RWPE2 (cell line): ENCODE measurements at regions not wholly inside any gene's neighbourhood (a gene's known extent, or its start where the extent isn't known, plus 50 kb on each side); places are given as distances from the start of the nearest gene placed in this dataset.
A peak's percentile ranks its signal among the peaks of the same experiment; 100 is the strongest.

Experiments
- ATAC-seq: fragments of 200-7000 bp; cut with Tn5 transposase; 3 replicates; pipeline ENCODE4 v1.9.1; 2021; ENCODE audit warnings: low read depth
- DNase-seq: peaks from one replicate; pipeline ENCODE4 v3.0.0-alpha.2; 2020; ENCODE audit warnings: low spot score
- H3K27ac ChIP-seq: fragments of 450-650 bp; 2 replicates; pipeline ENCODE4 v1.5.1; 2017; ENCODE audit warnings: mild to moderate bottlenecking; ENCODE audit not compliant: poor library complexity, severe bottlenecking
- H3K27me3 ChIP-seq: fragments of 250-450 bp; sonication (Bioruptor Pico); 2 replicates; pipeline ENCODE4 v1.5.1; 2021; ENCODE audit warnings: mild to moderate bottlenecking, moderate library complexity; ENCODE audit not compliant: insufficient read depth, poor library complexity, severe bottlenecking
- H3K36me3 ChIP-seq: fragments of 250-450 bp; sonication (Bioruptor Pico); 2 replicates; pipeline ENCODE4 v1.5.1; 2020; ENCODE audit warnings: low read depth, mild to moderate bottlenecking, moderate library complexity
- H3K4me1 ChIP-seq: fragments of 250-450 bp; sonication (Bioruptor Pico); 2 replicates; pipeline ENCODE4 v1.5.1; 2021; ENCODE audit warnings: mild to moderate bottlenecking, moderate library complexity; ENCODE audit not compliant: insufficient read depth, poor library complexity, severe bottlenecking
- H3K4me3 ChIP-seq: fragments of 250-450 bp; sonication (Bioruptor Pico); 2 replicates; pipeline ENCODE4 v1.5.1; 2021; ENCODE audit warnings: mild to moderate bottlenecking, moderate library complexity; ENCODE audit not compliant: severe bottlenecking
- H3K9me3 ChIP-seq: fragments of 250-450 bp; sonication (Bioruptor Pico); 2 replicates; pipeline ENCODE4 v1.5.1; 2021; ENCODE audit warnings: mild to moderate bottlenecking, moderate library complexity; ENCODE audit not compliant: severe bottlenecking
- TF ChIP-seq, protein P1 (sequence below): fragments of 450-650 bp; IDR thresholded peaks from one replicate; pipeline ENCODE4 v1.5.1; 2017; ENCODE audit warnings: mild to moderate bottlenecking, moderate library complexity; ENCODE audit not compliant: poor library complexity, severe bottlenecking

DNA sequence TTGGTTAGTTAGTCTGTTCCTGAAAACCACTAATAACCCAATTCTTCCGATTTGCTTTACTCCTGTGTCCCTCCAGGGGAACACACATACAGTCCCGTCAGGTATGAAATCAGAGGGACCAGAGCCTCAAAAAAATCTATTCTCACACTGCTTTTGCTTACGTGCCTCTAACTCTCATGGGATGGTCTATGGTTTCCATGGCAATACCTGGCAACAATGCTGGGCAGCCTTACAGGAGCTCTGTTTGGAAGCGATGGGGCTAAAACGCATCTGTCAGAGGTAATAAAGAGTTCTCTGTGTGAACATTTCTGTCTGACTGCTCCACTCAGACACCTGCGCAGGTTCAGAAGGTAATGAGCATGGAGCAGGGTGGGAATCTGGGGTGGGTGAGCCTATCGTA lies 376.2 kb downstream of the GXYLT1 start:
- peaks cover 4% of the 10 kb centered on the region for H3K27me3 ChIP-seq
- no peaks in the 10 kb centered on the region for H3K9me3 ChIP-seq
- H3K36me3 ChIP-seq: no peaks in the 10 kb centered on the region
- H3K27ac ChIP-seq: no peak overlapping the region
- DNase-seq (no peak), ATAC-seq (no peak)
- H3K4me3 ChIP-seq: no peak overlapping the region
- no peaks in the 10 kb centered on the region for H3K4me1 ChIP-seq
- TF ChIP-seq, protein P1, sequence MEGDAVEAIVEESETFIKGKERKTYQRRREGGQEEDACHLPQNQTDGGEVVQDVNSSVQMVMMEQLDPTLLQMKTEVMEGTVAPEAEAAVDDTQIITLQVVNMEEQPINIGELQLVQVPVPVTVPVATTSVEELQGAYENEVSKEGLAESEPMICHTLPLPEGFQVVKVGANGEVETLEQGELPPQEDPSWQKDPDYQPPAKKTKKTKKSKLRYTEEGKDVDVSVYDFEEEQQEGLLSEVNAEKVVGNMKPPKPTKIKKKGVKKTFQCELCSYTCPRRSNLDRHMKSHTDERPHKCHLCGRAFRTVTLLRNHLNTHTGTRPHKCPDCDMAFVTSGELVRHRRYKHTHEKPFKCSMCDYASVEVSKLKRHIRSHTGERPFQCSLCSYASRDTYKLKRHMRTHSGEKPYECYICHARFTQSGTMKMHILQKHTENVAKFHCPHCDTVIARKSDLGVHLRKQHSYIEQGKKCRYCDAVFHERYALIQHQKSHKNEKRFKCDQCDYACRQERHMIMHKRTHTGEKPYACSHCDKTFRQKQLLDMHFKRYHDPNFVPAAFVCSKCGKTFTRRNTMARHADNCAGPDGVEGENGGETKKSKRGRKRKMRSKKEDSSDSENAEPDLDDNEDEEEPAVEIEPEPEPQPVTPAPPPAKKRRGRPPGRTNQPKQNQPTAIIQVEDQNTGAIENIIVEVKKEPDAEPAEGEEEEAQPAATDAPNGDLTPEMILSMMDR: no peak

DNA sequence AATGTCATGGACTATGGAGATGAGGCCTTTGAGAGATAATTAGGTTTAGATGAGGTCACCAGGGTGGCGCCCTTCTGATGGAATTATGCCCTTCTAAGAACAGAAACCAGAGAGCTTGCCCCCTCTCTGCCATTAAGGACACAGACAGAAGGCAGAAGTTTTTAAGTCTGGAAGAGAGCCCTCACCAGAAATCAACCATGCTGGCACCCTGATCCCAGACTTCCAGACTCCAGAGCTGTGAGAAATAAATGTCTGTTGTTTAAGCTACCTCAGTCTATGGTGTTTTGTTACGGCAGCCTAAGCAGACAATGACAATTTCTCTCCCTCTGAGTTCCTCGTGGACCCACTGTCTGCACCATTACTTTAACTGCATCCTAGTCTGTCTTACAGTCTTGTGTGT lies 382.0 kb downstream of the GXYLT1 start:
- Histone ChIP-seq H3K9me3 (no peaks in the 10 kb centered on the region), H3K27ac (no peak overlapping the region), H3K4me3 (no peak overlapping the region), H3K36me3 (no peaks in the 10 kb centered on the region), H3K27me3 (peaks cover 4% of the 10 kb centered on the region), H3K4me1 (no peaks in the 10 kb centered on the region)
- DNase-seq: no peak
- no peak for ATAC-seq
- TF ChIP-seq, protein P1: no peak

GRCh38 chr12:41745593-41745992 lies 399.1 kb downstream of the GXYLT1 start:
- no peak overlapping the region for H3K4me3 ChIP-seq
- no peak for ATAC-seq
- no peak for DNase-seq

GRCh38 chr12:41743835-41744234 lies 400.8 kb downstream of the GXYLT1 start:
- Histone ChIP-seq H3K27ac (peak overlapping the region; percentile 29), H3K27me3 (no peaks in the 10 kb centered on the region), H3K36me3 (no peaks in the 10 kb centered on the region), H3K9me3 (no peaks in the 10 kb centered on the region), H3K4me3 (no peak overlapping the region), H3K4me1 (peaks cover 2% of the 10 kb centered on the region)
- TF ChIP-seq, protein P1: no peak
- DNase-seq (no peak), ATAC-seq (peak; percentile 84)

More at GRCh38 chr12:41745593-41745992, 399.1 kb downstream of the GXYLT1 start:
- TF ChIP-seq, protein P1: no peak
- Histone ChIP-seq H3K36me3 (no peaks in the 10 kb centered on the region), H3K4me1 (no peaks in the 10 kb centered on the region), H3K27me3 (no peaks in the 10 kb centered on the region), H3K9me3 (no peaks in the 10 kb centered on the region), H3K27ac (no peak overlapping the region)

DNA sequence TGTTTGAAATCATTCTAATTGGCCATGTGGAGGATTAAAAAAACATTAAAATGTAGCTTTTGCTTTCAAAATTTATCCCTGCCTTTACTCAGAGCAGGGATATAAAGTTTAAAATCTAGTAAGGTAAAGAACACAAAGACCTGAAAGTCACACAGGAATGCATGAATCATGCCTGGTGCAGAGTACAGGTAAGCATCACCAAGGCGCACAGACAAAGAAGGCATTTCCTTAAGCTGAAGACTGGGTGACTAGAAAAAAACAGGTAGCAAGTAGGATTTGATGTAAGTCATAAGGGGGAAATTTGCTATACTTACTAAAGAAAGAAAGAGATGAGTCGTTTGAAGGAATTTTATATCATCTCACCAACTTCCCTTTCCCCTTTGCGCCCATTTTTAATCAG lies 405.6 kb downstream of the GXYLT1 start:
- peak; percentile 87 for ATAC-seq
- H3K4me1 ChIP-seq: peaks cover 4% of the 10 kb centered on the region

More for the DNA sequence above, 405.6 kb downstream of the GXYLT1 start:
- Histone ChIP-seq H3K36me3 (no peaks in the 10 kb centered on the region), H3K27ac (no peak overlapping the region), H3K4me3 (no peak overlapping the region), H3K27me3 (no peaks in the 10 kb centered on the region), H3K9me3 (no peaks in the 10 kb centered on the region)
- TF ChIP-seq, protein P1: no peak
- DNase-seq: no peak
